Naive thymus-derived CD4-positive, alpha-beta T cell (primary cell): ENCODE measurements at regions not wholly inside any gene's neighbourhood (a gene's known extent, or its start where the extent isn't known, plus 50 kb on each side); places are given as distances from the start of the nearest gene placed in this dataset.

Experiments
- ATAC-seq: fragments of 150-1000 bp; cut with Tn5 transposase; 2 replicates; pipeline ENCODE4 v1.10.0; 2021; ENCODE audit warnings: mild to moderate bottlenecking, moderate library complexity
- CTCF ChIA-PET: fragments of 350-600 bp; sonication (Branson Sonifier 250); formaldehyde crosslinking; loops from one replicate; lab custom pipeline; 2021; ENCODE audit warnings: antibody characterized with exemption; lab: Charles Lee
- POLR2A ChIA-PET: fragments of 350-600 bp; sonication (Branson Sonifier 250); formaldehyde crosslinking; loops from one replicate; lab custom pipeline; 2021; ENCODE audit warnings: antibody characterized with exemption, inconsistent platforms; lab: Charles Lee
- DNase-seq, 9 donors: peaks; one replicate each; pipeline versions ENCODE4 v3.0.0 to v3.0.0-alpha.2; 2020 to 2022; ENCODE audit warnings: mixed read lengths in 1 of 9
- H3K27ac ChIP-seq: one replicate; pipeline ENCODE4 v1.7.0; 2013; ENCODE audit warnings: mild to moderate bottlenecking, low read depth, low read length, moderate library complexity
- H3K27me3 ChIP-seq, 2 donors: one replicate each; pipeline ENCODE4 v1.7.0; 2013; ENCODE audit warnings: low read length in 2 of 2, mild to moderate bottlenecking in 2 of 2, moderate library complexity in 2 of 2; ENCODE audit not compliant: control insufficient read depth in 2 of 2, insufficient read depth in 2 of 2
- H3K36me3 ChIP-seq, 3 experiments: 1 replicate in 2 of 3; 2 replicates in 1 of 3; pipeline ENCODE4 v1.7.0; 2013; ENCODE audit warnings: low read length in 3 of 3, mild to moderate bottlenecking in 3 of 3, moderate library complexity in 1 of 3; ENCODE audit not compliant: insufficient read depth in 3 of 3, control insufficient read depth in 2 of 3
- H3K4me1 ChIP-seq, 2 donors: one replicate each; pipeline ENCODE4 v1.7.0; 2013; ENCODE audit warnings: low read length in 2 of 2, mild to moderate bottlenecking in 2 of 2, moderate library complexity in 1 of 2; ENCODE audit not compliant: control insufficient read depth in 2 of 2, insufficient read depth in 2 of 2
- H3K4me3 ChIP-seq: 2 replicates; pipeline ENCODE4 v1.7.0; 2013; ENCODE audit warnings: mild to moderate bottlenecking, low read length
- H3K9me3 ChIP-seq, 3 experiments: 1 replicate in 2 of 3; 2 replicates in 1 of 3; pipeline ENCODE4 v1.7.0; 2013; ENCODE audit warnings: low read length in 3 of 3; ENCODE audit not compliant: control insufficient read depth in 2 of 3
- H3K27ac Mint-ChIP-seq, 9 donors: one replicate each; pipeline ENCODE4 v1.8.0; 2020 to 2022; ENCODE audit warnings: mixed read lengths in 9 of 9, mild to moderate bottlenecking in 8 of 9, moderate library complexity in 5 of 9, inconsistent platforms in 2 of 9
- H3K27me3 Mint-ChIP-seq, 5 donors: one replicate each; pipeline ENCODE4 v1.8.0; 2021 to 2022; ENCODE audit warnings: mixed read lengths in 5 of 5, mild to moderate bottlenecking in 1 of 5
- H3K36me3 Mint-ChIP-seq, 5 donors: one replicate each; pipeline ENCODE4 v1.8.0; 2020 to 2022; ENCODE audit warnings: mixed read lengths in 5 of 5, mild to moderate bottlenecking in 3 of 5, inconsistent platforms in 1 of 5
- H3K4me1 Mint-ChIP-seq, 7 donors: one replicate each; pipeline ENCODE4 v1.8.0; 2020 to 2022; ENCODE audit warnings: mixed read lengths in 7 of 7, mild to moderate bottlenecking in 3 of 7, inconsistent platforms in 1 of 7
- H3K4me3 Mint-ChIP-seq, 10 donors: one replicate each; pipeline ENCODE4 v1.8.0; 2020 to 2022; ENCODE audit warnings: mild to moderate bottlenecking in 10 of 10, mixed read lengths in 10 of 10, moderate library complexity in 6 of 10, inconsistent platforms in 2 of 10
- H3K9me3 Mint-ChIP-seq, 11 donors: one replicate each; pipeline ENCODE4 v1.8.0; 2020 to 2022; ENCODE audit warnings: mixed read lengths in 11 of 11, mild to moderate bottlenecking in 4 of 11, inconsistent platforms in 1 of 11, moderate library complexity in 1 of 11
- intact Hi-C, 2 donors: fragments of 100-400 bp; cut with micrococcal nuclease; formaldehyde crosslinking; loops; one replicate each; pipeline ENCODE4 v1.15.1; 2023

GRCh38 chr4:14117575-14118238, 490.2 kb upstream of the BOD1L1 start:
- Histone ChIP-seq H3K36me3 (no peaks in the 10 kb centered on the region), H3K4me3 (no peak overlapping the region), H3K4me1 (no peaks in the 10 kb centered on the region), H3K27me3 (no peaks in the 10 kb centered on the region), H3K27ac (no peak overlapping the region), H3K9me3 (no peaks in the 10 kb centered on the region)
- Mint-ChIP-seq H3K9me3 (peaks cover 0 to 13% (median 0%) of the 10 kb centered on the region in 11 donors), H3K4me3 (no peak overlapping the region), H3K27me3 (peaks cover under 1 to 27% (median 8%) of the 10 kb centered on the region in 5 donors), H3K27ac (no peak overlapping the region), H3K4me1 (no peaks in the 10 kb centered on the region), H3K36me3 (peaks cover 0 to 4% (median 0%) of the 10 kb centered on the region in 5 donors)
- no peak for ATAC-seq
- DNase-seq = no peak
- CTCF ChIA-PET = no interaction called here
- intact Hi-C loops = no loop called here
- POLR2A ChIA-PET = no interaction called here

- Histone ChIP-seq H3K36me3 (no peaks in the 10 kb centered on the region), H3K9me3 (no peaks in the 10 kb centered on the region), H3K4me1 (no peaks in the 10 kb centered on the region), H3K27me3 (no peaks in the 10 kb centered on the region), H3K4me3 (no peak overlapping the region), H3K27ac (no peak overlapping the region)
- H3K4me1 Mint-ChIP-seq = peaks cover 0 to 2% (median 0%) of the 10 kb centered on the region in 7 donors
- no peak overlapping the region for H3K27ac Mint-ChIP-seq
- no peak overlapping the region for H3K4me3 Mint-ChIP-seq
- H3K9me3 Mint-ChIP-seq = peaks cover 0 to 4% (median 0%) of the 10 kb centered on the region in 11 donors
- no peak for DNase-seq
- peaks cover 0 to 17% (median 4%) of the 10 kb centered on the region in 5 donors for H3K27me3 Mint-ChIP-seq
- ChIA-PET POLR2A (no interaction called here), CTCF (no interaction called here)
- no peaks in the 10 kb centered on the region for H3K36me3 Mint-ChIP-seq
- intact Hi-C loops = no loop called here
- ATAC-seq = no peak
Observed at GRCh38 chr4:14124816-14125215, 497.3 kb upstream of the BOD1L1 start.

- Histone ChIP-seq H3K27ac (no peak overlapping the region), H3K36me3 (no peaks in the 10 kb centered on the region), H3K9me3 (no peaks in the 10 kb centered on the region), H3K4me3 (no peak overlapping the region), H3K27me3 (no peaks in the 10 kb centered on the region), H3K4me1 (no peaks in the 10 kb centered on the region)
- ATAC-seq (peak; percentile 61), DNase-seq (no peak)
- Mint-ChIP-seq H3K4me3 (no peak overlapping the region), H3K4me1 (peaks cover 0 to 2% (median 0%) of the 10 kb centered on the region in 7 donors), H3K27me3 (peaks cover 0 to 17% (median 4%) of the 10 kb centered on the region in 5 donors), H3K27ac (no peak overlapping the region), H3K36me3 (no peaks in the 10 kb centered on the region), H3K9me3 (peaks cover 0 to 4% (median 0%) of the 10 kb centered on the region in 11 donors)
- ChIA-PET CTCF (no interaction called here), POLR2A (no interaction called here)
- intact Hi-C loops = no loop called here
Observed at GRCh38 chr4:14125375-14126129, 498.0 kb upstream of the BOD1L1 start.

GRCh38 chr4:14130551-14130950, 503.0 kb upstream of the BOD1L1 start:
- Histone ChIP-seq H3K36me3 (no peaks in the 10 kb centered on the region), H3K27me3 (no peaks in the 10 kb centered on the region), H3K4me3 (no peak overlapping the region), H3K4me1 (no peaks in the 10 kb centered on the region), H3K9me3 (no peaks in the 10 kb centered on the region), H3K27ac (no peak overlapping the region)
- POLR2A ChIA-PET = no interaction called here
- ATAC-seq (no peak), DNase-seq (no peak)
- Mint-ChIP-seq H3K27me3 (peaks cover 0 to 17% (median 4%) of the 10 kb centered on the region in 5 donors), H3K27ac (no peak overlapping the region), H3K4me1 (no peaks in the 10 kb centered on the region), H3K36me3 (no peaks in the 10 kb centered on the region), H3K4me3 (no peak overlapping the region), H3K9me3 (peaks cover 0 to 3% (median 0%) of the 10 kb centered on the region in 11 donors)
- CTCF ChIA-PET = no interaction called here
- intact Hi-C loops = no loop called here

DNA sequence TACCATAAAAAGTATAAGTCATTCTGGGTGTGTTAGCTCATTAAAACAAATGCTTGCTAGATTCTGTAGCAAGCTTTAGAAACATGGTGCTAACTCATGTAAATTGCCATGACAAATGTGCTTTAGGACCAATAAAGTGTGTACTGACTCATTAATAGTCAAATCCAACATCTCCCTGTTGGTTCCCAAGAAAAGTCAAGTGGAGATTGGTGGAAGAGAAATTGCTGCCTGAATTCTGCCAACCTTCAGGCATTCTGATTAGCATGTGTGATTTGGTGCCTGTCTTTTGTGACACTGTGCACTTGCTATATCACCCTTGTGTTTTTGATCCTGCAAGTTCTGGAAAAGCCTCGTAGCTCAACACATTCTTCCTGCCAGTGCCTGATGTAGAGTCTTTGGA, 503.8 kb upstream of the BOD1L1 start:
- Mint-ChIP-seq H3K4me3 (no peak overlapping the region), H3K36me3 (no peaks in the 10 kb centered on the region), H3K27ac (no peak overlapping the region), H3K27me3 (peaks cover 0 to 17% (median 4%) of the 10 kb centered on the region in 5 donors), H3K9me3 (peaks cover 0 to 3% (median 0%) of the 10 kb centered on the region in 11 donors), H3K4me1 (no peaks in the 10 kb centered on the region)
- Histone ChIP-seq H3K36me3 (no peaks in the 10 kb centered on the region), H3K4me1 (no peaks in the 10 kb centered on the region), H3K4me3 (no peak overlapping the region), H3K27me3 (no peaks in the 10 kb centered on the region), H3K27ac (no peak overlapping the region), H3K9me3 (no peaks in the 10 kb centered on the region)
- ChIA-PET POLR2A (no interaction called here), CTCF (no interaction called here)
- DNase-seq (no peak), ATAC-seq (no peak)
- intact Hi-C loops = no loop called here

GRCh38 chr4:14132301-14132700, 504.8 kb upstream of the BOD1L1 start:
- DNase-seq (no peak), ATAC-seq (no peak)
- Mint-ChIP-seq H3K27ac (no peak overlapping the region), H3K27me3 (peaks cover 0 to 16% (median 4%) of the 10 kb centered on the region in 5 donors), H3K4me3 (no peak overlapping the region), H3K4me1 (no peaks in the 10 kb centered on the region), H3K36me3 (no peaks in the 10 kb centered on the region), H3K9me3 (peaks cover 0 to 2% (median 0%) of the 10 kb centered on the region in 11 donors)
- intact Hi-C loops = no loop called here
- H3K27ac ChIP-seq = no peak overlapping the region
- no peaks in the 10 kb centered on the region for H3K36me3 ChIP-seq
- H3K27me3 ChIP-seq = no peaks in the 10 kb centered on the region
- no peaks in the 10 kb centered on the region for H3K9me3 ChIP-seq
- CTCF ChIA-PET = no interaction called here
- H3K4me1 ChIP-seq = no peaks in the 10 kb centered on the region
- no peak overlapping the region for H3K4me3 ChIP-seq
- POLR2A ChIA-PET = no interaction called here
